Central memory CD8-positive, alpha-beta T cell (primary cell): ENCODE measurements at regions not wholly inside any gene's neighbourhood (a gene's known extent, or its start where the extent isn't known, plus 50 kb on each side); places are given as distances from the start of the nearest gene placed in this dataset.

Source experiments
- ATAC-seq: fragments of 150-1000 bp; cut with Tn5 transposase; replicated peaks from 2 replicates; pipeline ENCODE4 v1.10.0; 2022; ENCODE audit warnings: mild to moderate bottlenecking, moderate FRiP score, moderate number of reproducible peaks; ENCODE audit not compliant: poor library complexity, severe bottlenecking; ENCODE audit errors: extremely low read depth
- DNase-seq, 2 donors: peaks; one replicate each; pipeline ENCODE4 v3.0.0; 2021; ENCODE audit warnings: low spot score in 2 of 2
- H3K27ac Mint-ChIP-seq: one replicate; pipeline ENCODE4 v1.8.0; 2022; ENCODE audit warnings: low read depth, mild to moderate bottlenecking, moderate library complexity, mixed read lengths
- H3K27me3 Mint-ChIP-seq: one replicate; pipeline ENCODE4 v1.8.0; 2022; ENCODE audit warnings: mixed read lengths
- H3K36me3 Mint-ChIP-seq: one replicate; pipeline ENCODE4 v1.8.0; 2022; ENCODE audit warnings: mild to moderate bottlenecking, moderate library complexity, mixed read lengths; ENCODE audit not compliant: insufficient read depth
- H3K4me1 Mint-ChIP-seq: one replicate; pipeline ENCODE4 v1.8.0; 2022; ENCODE audit warnings: mixed read lengths
- H3K4me3 Mint-ChIP-seq: one replicate; pipeline ENCODE4 v1.8.0; 2022; ENCODE audit warnings: mild to moderate bottlenecking, moderate library complexity, mixed read lengths
- H3K9me3 Mint-ChIP-seq: one replicate; pipeline ENCODE4 v1.8.0; 2022; ENCODE audit warnings: mixed read lengths

- Mint-ChIP-seq H3K27me3 (peaks cover 25% of the 10 kb centered on the region), H3K4me3 (no peak overlapping the region), H3K36me3 (no peaks in the 10 kb centered on the region), H3K27ac (no peak overlapping the region), H3K9me3 (no peaks in the 10 kb centered on the region), H3K4me1 (no peaks in the 10 kb centered on the region)
- DNase-seq (no peak), ATAC-seq (no peak)
These were observed 485.9 kb downstream of the EFNA5 start for GRCh38 chr5:107184871-107185270.

DNA sequence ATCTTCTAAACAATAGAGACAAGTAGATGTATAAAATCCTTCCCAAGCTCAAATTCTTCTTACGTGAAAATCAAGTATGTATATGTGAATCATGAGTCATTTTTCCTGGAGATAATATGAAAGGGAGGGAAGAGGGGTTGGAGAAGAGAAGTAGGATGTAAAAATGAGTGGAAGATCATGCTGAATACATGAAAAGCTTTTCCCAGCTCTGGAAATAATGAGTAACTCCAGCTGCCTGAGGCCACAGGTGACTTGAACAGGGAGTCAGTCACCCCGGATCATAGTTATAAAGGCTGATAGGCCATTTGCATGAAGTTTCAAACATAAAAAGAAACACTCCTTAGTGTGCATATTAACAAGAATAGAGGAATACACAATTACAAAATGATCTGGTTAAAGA, 486.7 kb downstream of the EFNA5 start:
- Mint-ChIP-seq H3K36me3 (no peaks in the 10 kb centered on the region), H3K9me3 (no peaks in the 10 kb centered on the region), H3K4me3 (no peak overlapping the region), H3K27me3 (peaks cover 25% of the 10 kb centered on the region), H3K4me1 (no peaks in the 10 kb centered on the region), H3K27ac (no peak overlapping the region)
- ATAC-seq: no peak
- DNase-seq: no peak

DNA sequence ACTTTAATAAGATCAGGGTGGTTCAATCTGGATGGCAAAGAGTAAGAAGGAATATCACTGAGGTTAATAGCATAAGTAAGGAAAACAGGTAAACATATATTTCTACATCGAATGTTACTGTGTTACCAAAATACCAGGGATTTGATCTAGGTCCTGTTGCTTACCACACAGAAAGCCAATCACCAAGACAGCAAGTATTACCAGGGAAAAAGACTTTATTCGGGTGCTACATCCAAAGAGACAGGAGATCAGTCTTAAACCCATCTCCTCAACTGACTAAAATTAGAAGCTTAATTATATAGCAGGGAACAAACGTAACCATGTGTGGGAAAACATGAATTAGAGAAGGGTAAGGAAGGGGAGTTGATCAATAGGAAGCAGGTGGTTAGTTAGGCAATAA, 500.1 kb downstream of the EFNA5 start:
- Mint-ChIP-seq H3K27me3 (peaks cover 20% of the 10 kb centered on the region), H3K27ac (no peak overlapping the region), H3K9me3 (peaks cover 7% of the 10 kb centered on the region), H3K4me3 (no peak overlapping the region), H3K36me3 (no peaks in the 10 kb centered on the region), H3K4me1 (no peaks in the 10 kb centered on the region)
- ATAC-seq: no peak
- no peak for DNase-seq

- DNase-seq (no peak), ATAC-seq (no peak)
- Mint-ChIP-seq H3K4me3 (no peak overlapping the region), H3K4me1 (no peaks in the 10 kb centered on the region), H3K9me3 (peaks cover 7% of the 10 kb centered on the region), H3K27ac (no peak overlapping the region), H3K27me3 (peaks cover 19% of the 10 kb centered on the region), H3K36me3 (no peaks in the 10 kb centered on the region)
These were observed 500.9 kb downstream of the EFNA5 start for GRCh38 chr5:107169867-107170266.

DNA sequence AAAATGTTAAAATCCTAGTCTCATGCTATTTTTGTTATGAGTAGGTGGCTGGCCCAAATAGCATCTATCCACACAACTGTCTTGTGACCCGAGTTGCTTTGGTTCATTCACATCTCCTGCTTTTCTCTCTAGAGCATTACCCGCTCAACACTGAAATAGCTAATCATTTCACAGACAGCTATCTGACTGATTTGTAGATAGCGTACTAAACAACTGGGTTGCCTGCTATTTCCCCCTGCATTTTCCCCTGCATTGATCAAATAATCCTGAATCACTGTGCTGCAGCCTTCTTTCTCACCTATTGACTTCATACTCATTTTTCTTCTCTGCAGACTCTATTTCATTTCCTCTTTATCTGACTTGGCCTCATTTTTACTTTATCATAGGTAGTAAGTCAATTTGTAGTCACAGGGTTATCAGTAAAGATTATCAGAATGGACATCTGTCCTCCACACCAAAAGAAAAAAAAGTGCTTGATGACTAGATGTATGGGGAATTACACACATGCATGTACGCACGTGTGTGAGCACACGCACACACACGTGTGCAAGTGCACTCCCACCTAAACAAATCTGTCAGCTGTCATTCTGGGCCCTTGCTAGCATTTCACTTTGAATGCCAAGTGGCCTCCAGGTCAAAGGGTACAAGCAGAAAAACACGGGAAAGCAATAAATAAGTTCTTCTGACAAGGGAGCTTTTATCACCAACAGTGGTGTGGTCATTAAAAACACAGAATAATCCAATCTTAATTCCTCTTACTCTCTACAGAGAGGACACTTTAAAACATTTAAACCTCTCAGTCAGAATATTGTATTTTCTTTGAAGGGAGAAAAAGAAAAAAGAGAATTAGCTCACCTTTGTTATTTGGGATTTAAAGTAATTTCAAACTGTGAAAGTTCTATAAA, 501.6 kb downstream of the EFNA5 start:
- DNase-seq: no peak
- Mint-ChIP-seq H3K36me3 (no peaks in the 10 kb centered on the region), H3K4me1 (no peaks in the 10 kb centered on the region), H3K4me3 (no peak overlapping the region), H3K27me3 (peaks cover 13% of the 10 kb centered on the region), H3K27ac (no peak overlapping the region), H3K9me3 (peaks cover 7% of the 10 kb centered on the region)
- no peak for ATAC-seq

DNA sequence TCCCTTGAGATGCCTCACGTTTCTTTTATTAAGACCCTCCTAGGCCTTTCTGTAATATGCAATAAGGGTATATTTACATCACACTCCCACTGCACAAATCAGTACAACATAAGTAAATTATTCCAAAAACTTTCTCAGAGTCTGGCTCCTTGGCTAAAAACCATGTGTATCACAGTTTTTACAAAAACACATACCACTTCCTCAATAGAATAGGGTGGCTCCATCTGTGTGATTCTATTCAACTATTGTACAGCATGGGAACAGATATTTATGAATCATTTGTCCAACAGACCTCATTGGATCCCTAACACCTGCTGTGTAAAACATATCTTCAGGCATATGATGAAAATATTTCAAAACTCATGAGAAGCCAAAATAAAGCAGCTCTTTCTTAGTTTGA, 502.7 kb downstream of the EFNA5 start:
- no peak for DNase-seq
- Mint-ChIP-seq H3K27me3 (peaks cover 9% of the 10 kb centered on the region), H3K4me1 (no peaks in the 10 kb centered on the region), H3K36me3 (no peaks in the 10 kb centered on the region), H3K27ac (no peak overlapping the region), H3K9me3 (peaks cover 7% of the 10 kb centered on the region), H3K4me3 (no peak overlapping the region)
- no peak for ATAC-seq

DNA sequence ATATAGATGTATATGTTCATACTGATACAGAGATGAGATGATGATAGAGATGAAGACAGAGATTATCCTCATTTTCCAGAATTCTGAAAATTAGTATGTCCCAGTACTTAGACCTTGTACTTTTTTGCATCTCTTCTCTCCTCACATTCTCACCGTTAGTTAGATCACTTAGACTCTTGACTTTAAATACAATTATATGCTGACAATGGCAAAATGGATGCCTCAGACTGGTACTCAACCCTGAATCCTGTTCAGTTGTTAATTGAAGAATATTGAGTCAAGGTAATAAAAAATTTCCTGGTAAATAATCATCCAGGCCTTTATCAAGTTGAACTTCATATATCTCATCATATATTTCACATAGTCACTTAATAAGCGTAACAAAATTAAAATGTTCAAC, 505.4 kb downstream of the EFNA5 start:
- Mint-ChIP-seq H3K9me3 (peaks cover 2% of the 10 kb centered on the region), H3K36me3 (no peaks in the 10 kb centered on the region)
- DNase-seq: no peak

GRCh38 chr5:107157809-107158208, 512.9 kb downstream of the EFNA5 start:
- Mint-ChIP-seq H3K4me3 (no peak overlapping the region), H3K36me3 (no peaks in the 10 kb centered on the region), H3K9me3 (no peaks in the 10 kb centered on the region), H3K27ac (no peak overlapping the region), H3K27me3 (peaks cover 42% of the 10 kb centered on the region), H3K4me1 (no peaks in the 10 kb centered on the region)
- ATAC-seq: no peak
- no peak for DNase-seq

More for the DNA sequence above, 505.4 kb downstream of the EFNA5 start:
- H3K27me3 Mint-ChIP-seq: peaks cover 12% of the 10 kb centered on the region
- H3K4me1 Mint-ChIP-seq: no peaks in the 10 kb centered on the region
- no peak overlapping the region for H3K27ac Mint-ChIP-seq
- no peak for ATAC-seq
- no peak overlapping the region for H3K4me3 Mint-ChIP-seq

- Mint-ChIP-seq H3K9me3 (no peaks in the 10 kb centered on the region), H3K27ac (no peak overlapping the region), H3K4me3 (no peak overlapping the region), H3K4me1 (no peaks in the 10 kb centered on the region), H3K27me3 (peaks cover 35% of the 10 kb centered on the region), H3K36me3 (no peaks in the 10 kb centered on the region)
- no peak for DNase-seq
- ATAC-seq: no peak
These were observed 515.0 kb downstream of the EFNA5 start for GRCh38 chr5:107155707-107156106.

GRCh38 chr5:107154593-107154992, 516.1 kb downstream of the EFNA5 start:
- Mint-ChIP-seq H3K9me3 (no peaks in the 10 kb centered on the region), H3K27me3 (peaks cover 24% of the 10 kb centered on the region), H3K27ac (no peak overlapping the region), H3K4me1 (no peaks in the 10 kb centered on the region), H3K4me3 (no peak overlapping the region), H3K36me3 (no peaks in the 10 kb centered on the region)
- no peak for ATAC-seq
- no peak for DNase-seq

- no peaks in the 10 kb centered on the region for H3K36me3 Mint-ChIP-seq
- no peak for ATAC-seq
- H3K4me1 Mint-ChIP-seq: no peaks in the 10 kb centered on the region
- no peak for DNase-seq
- H3K9me3 Mint-ChIP-seq: no peaks in the 10 kb centered on the region
- no peak overlapping the region for H3K4me3 Mint-ChIP-seq
- no peak overlapping the region for H3K27ac Mint-ChIP-seq
- H3K27me3 Mint-ChIP-seq: peaks cover 23% of the 10 kb centered on the region
These were observed 517.5 kb downstream of the EFNA5 start for GRCh38 chr5:107153283-107153682.

DNA sequence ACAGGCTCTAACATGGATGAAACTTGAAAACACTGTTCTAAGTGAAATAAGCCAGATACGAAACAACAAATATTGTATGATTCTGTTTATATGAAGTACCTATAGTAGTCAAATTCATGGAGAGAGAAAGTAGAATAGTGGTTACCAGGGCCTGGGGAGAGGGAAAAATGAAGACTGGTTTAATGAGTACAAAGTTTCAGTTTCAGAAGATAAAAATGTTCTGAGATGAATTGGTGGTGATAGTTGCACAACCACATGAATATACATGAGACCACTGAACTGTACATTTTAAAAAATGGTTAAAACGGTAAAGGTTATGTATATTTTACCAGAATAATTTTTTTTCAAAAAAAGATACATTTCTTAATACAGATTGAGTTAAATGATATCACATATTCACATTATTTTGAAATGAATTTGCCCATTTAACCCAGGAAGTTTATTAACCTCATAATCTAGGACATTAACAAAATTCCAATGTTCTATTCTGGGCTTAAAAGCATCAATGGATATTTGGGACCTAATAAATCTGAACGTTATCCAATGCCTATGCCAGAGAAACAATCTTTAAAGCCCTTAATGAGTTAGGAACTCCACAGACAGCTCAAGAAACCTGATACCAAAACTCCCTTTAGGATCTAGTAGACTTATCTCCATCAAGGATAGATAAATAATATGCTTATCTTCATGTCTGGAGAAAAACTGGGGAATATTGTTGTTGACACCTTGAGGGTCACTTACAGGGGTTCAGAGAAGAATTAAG, 521.3 kb downstream of the EFNA5 start:
- peaks cover 35% of the 10 kb centered on the region for H3K27me3 Mint-ChIP-seq
- no peak overlapping the region for H3K27ac Mint-ChIP-seq
- no peaks in the 10 kb centered on the region for H3K36me3 Mint-ChIP-seq
- H3K9me3 Mint-ChIP-seq: no peaks in the 10 kb centered on the region
- no peak for ATAC-seq
- DNase-seq: no peak
- no peak overlapping the region for H3K4me3 Mint-ChIP-seq
- no peaks in the 10 kb centered on the region for H3K4me1 Mint-ChIP-seq

DNA sequence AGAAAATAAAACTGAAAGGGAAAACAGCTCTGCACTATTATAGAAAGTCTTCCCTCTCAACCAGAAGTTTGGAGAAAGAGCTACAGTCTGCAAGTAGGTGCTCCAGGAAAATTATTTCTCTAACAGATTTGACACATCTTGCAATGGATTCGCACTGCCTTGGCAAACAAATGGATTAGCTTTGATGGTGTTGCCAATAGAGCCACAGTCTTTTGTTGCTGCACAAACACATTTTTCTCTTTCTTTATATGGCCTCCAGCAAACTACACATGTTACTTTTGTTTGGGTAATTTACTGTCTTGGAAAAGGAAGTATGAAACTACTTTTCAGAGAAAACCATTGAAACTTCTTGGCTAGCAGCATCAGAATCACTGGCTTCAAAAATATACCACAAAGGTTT, 523.1 kb downstream of the EFNA5 start:
- Mint-ChIP-seq H3K4me3 (no peak overlapping the region), H3K36me3 (no peaks in the 10 kb centered on the region), H3K4me1 (no peaks in the 10 kb centered on the region), H3K9me3 (no peaks in the 10 kb centered on the region), H3K27me3 (peaks cover 49% of the 10 kb centered on the region), H3K27ac (no peak overlapping the region)
- no peak for ATAC-seq
- DNase-seq: no peak
